ENCODE measurements at regions not wholly inside any gene's neighbourhood (a gene's known extent, or its start where the extent isn't known, plus 50 kb on each side); places are given as distances from the start of the nearest gene placed in this dataset.

DNA sequence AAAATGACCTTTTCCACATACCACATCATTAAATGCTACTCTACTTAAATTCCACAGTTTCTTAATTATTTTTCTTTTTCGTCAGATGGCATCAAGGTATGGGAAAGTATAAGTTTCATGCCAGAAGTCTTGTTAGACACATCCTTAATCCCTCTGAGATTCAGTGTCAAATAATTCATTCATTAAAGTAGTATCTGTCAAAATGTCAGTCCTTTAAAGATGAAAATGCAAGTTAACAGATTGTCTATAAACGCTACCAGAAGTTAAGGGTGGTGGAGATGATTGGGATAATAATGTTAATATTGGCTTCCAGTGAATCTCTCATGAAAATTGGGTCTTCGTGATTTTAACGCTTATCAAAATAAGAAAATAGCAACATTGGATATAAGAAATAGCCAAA, 504.2 kb upstream of the LINC00305 start:
- TF ChIP-seq, protein P1, sequence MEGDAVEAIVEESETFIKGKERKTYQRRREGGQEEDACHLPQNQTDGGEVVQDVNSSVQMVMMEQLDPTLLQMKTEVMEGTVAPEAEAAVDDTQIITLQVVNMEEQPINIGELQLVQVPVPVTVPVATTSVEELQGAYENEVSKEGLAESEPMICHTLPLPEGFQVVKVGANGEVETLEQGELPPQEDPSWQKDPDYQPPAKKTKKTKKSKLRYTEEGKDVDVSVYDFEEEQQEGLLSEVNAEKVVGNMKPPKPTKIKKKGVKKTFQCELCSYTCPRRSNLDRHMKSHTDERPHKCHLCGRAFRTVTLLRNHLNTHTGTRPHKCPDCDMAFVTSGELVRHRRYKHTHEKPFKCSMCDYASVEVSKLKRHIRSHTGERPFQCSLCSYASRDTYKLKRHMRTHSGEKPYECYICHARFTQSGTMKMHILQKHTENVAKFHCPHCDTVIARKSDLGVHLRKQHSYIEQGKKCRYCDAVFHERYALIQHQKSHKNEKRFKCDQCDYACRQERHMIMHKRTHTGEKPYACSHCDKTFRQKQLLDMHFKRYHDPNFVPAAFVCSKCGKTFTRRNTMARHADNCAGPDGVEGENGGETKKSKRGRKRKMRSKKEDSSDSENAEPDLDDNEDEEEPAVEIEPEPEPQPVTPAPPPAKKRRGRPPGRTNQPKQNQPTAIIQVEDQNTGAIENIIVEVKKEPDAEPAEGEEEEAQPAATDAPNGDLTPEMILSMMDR (IDR thresholded peaks at IDR 0.05; ENCODE audit: poor library complexity): no peak
- no peak for TF ChIP-seq EZH2phosphoT487 (IDR thresholded peaks at IDR 0.05; ENCODE audit: low read depth, severe bottlenecking, unreplicated experiment)

Measured in hepatocyte (in vitro differentiated cells).